Superior temporal gyrus (tissue), 1 donor: ENCODE measurements at regions not wholly inside any gene's neighbourhood (a gene's known extent, or its start where the extent isn't known, plus 50 kb on each side); places are given as distances from the start of the nearest gene placed in this dataset.
A peak's percentile ranks its signal among the peaks of the same experiment; 100 is the strongest.

ENCODE experiments used
- DNase-seq: peaks from one replicate; pipeline ENCODE4 v3.0.0-alpha.2; 2016; ENCODE audit errors: extremely low spot score

- DNase-seq = no peak
Observed at GRCh38 chr17:71682174-71682494, 438.7 kb upstream of the SOX9 start.

GRCh38 chr17:71689782-71690181 is 431.0 kb upstream of the SOX9 start:
- no peak for DNase-seq

GRCh38 chr17:71699907-71700306 is 420.9 kb upstream of the SOX9 start:
- DNase-seq = no peak

- no peak for DNase-seq
Observed at GRCh38 chr17:71703701-71704100, 417.1 kb upstream of the SOX9 start.

- DNase-seq = no peak
Observed at GRCh38 chr17:71709271-71709890, 411.4 kb upstream of the SOX9 start.

- DNase-seq = no peak
Observed at GRCh38 chr17:71709946-71710345, 410.9 kb upstream of the SOX9 start.

- no peak for DNase-seq
Observed at GRCh38 chr17:71710816-71711215, 410.0 kb upstream of the SOX9 start.

- no peak for DNase-seq
Observed at GRCh38 chr17:71713846-71714245, 407.0 kb upstream of the SOX9 start.

GRCh38 chr17:71724339-71724738 is 396.5 kb upstream of the SOX9 start:
- no peak for DNase-seq

GRCh38 chr17:71725811-71726210 is 395.0 kb upstream of the SOX9 start:
- DNase-seq = no peak

- no peak for DNase-seq
Observed at GRCh38 chr17:71726341-71726740, 394.5 kb upstream of the SOX9 start.

GRCh38 chr17:71727292-71727691 is 393.5 kb upstream of the SOX9 start:
- DNase-seq = no peak

GRCh38 chr17:71727723-71728122 is 393.1 kb upstream of the SOX9 start:
- no peak for DNase-seq

GRCh38 chr17:71730871-71731270 is 389.9 kb upstream of the SOX9 start:
- DNase-seq = no peak

GRCh38 chr17:71735893-71736292 is 384.9 kb upstream of the SOX9 start:
- no peak for DNase-seq

- DNase-seq = peak; percentile 60
Observed at GRCh38 chr17:71740866-71741265, 380.0 kb upstream of the SOX9 start.

GRCh38 chr17:71741836-71742235 is 379.0 kb upstream of the SOX9 start:
- DNase-seq = no peak

- DNase-seq = no peak
Observed at GRCh38 chr17:71748872-71749271, 371.9 kb upstream of the SOX9 start.

GRCh38 chr17:71753070-71753469 is 367.8 kb upstream of the SOX9 start:
- DNase-seq = no peak

- no peak for DNase-seq
Observed at GRCh38 chr17:71757156-71757555, 363.7 kb upstream of the SOX9 start.

- no peak for DNase-seq
Observed at GRCh38 chr17:71757956-71758355, 362.9 kb upstream of the SOX9 start.

- DNase-seq = no peak
Observed at GRCh38 chr17:71759422-71760060, 361.3 kb upstream of the SOX9 start.

- DNase-seq = no peak
Observed at GRCh38 chr17:71760062-71760720, 360.6 kb upstream of the SOX9 start.
